ENCODE measurements at regions not wholly inside any gene's neighbourhood (a gene's known extent, or its start where the extent isn't known, plus 50 kb on each side); places are given as distances from the start of the nearest gene placed in this dataset.
"Not testable (repeated sequence)": the region's sequence is repeated elsewhere in the genome, so short reads cannot be mapped to it uniquely, and the experiment has no call there.

- DNase-seq: no peak
These were observed 543.9 kb downstream of the PRR16 start for GRCh38 chr5:121008041-121008440.

GRCh38 chr5:121009058-121009457 is 545.0 kb downstream of the PRR16 start:
- DNase-seq: no peak

GRCh38 chr5:121018004-121018403 is 553.9 kb downstream of the PRR16 start:
- DNase-seq: no peak

- DNase-seq: peak; percentile 8
These were observed 555.0 kb downstream of the PRR16 start for GRCh38 chr5:121019106-121019505.

GRCh38 chr5:121019734-121020133 is 555.6 kb downstream of the PRR16 start:
- DNase-seq: no peak

- DNase-seq: no peak
These were observed 557.6 kb downstream of the PRR16 start for GRCh38 chr5:121021681-121022080.

GRCh38 chr5:121024416-121025311 is 560.6 kb downstream of the PRR16 start:
- DNase-seq: no peak

GRCh38 chr5:121025671-121026070 is 561.6 kb downstream of the PRR16 start:
- no peak for DNase-seq

GRCh38 chr5:121027636-121028035 is 563.5 kb downstream of the PRR16 start:
- DNase-seq: no peak

GRCh38 chr5:121029536-121030245 is 565.6 kb downstream of the PRR16 start:
- DNase-seq: peak; percentile 85

GRCh38 chr5:121031491-121031890 is 567.4 kb downstream of the PRR16 start:
- DNase-seq: peak; percentile 90

- DNase-seq: peak; percentile 1
These were observed 569.2 kb downstream of the PRR16 start for GRCh38 chr5:121033334-121033733.

- DNase-seq: no peak
These were observed 574.3 kb downstream of the PRR16 start for GRCh38 chr5:121038438-121038837.

- DNase-seq: no peak
These were observed 585.9 kb downstream of the PRR16 start for GRCh38 chr5:121049971-121050370.

GRCh38 chr5:121053055-121053985 is 589.2 kb downstream of the PRR16 start:
- DNase-seq: peak; percentile 53

GRCh38 chr5:121055586-121055985 is 591.5 kb downstream of the PRR16 start:
- no peak for DNase-seq

GRCh38 chr5:121064241-121064640 is 600.1 kb downstream of the PRR16 start:
- not testable (repeated sequence) for DNase-seq

GRCh38 chr5:121086671-121087070 is 622.6 kb downstream of the PRR16 start:
- DNase-seq: no peak

GRCh38 chr5:121087560-121087959 is 623.5 kb downstream of the PRR16 start:
- DNase-seq: no peak

- DNase-seq: no peak
These were observed 624.2 kb downstream of the PRR16 start for GRCh38 chr5:121088341-121088740.

GRCh38 chr5:121090822-121091221 is 626.7 kb downstream of the PRR16 start:
- peak; percentile 6 for DNase-seq

- no peak for DNase-seq
These were observed 636.8 kb downstream of the PRR16 start for GRCh38 chr5:121100931-121101330.

- DNase-seq: no peak
These were observed 641.8 kb downstream of the PRR16 start for GRCh38 chr5:121105921-121106320.

Measured in fibroblast of skin of scalp (primary cell).